Activated CD8-positive, alpha-beta memory T cell treated with anti-CD3 and anti-CD28 coated beads for 1 hour (primary cell): ENCODE measurements at regions not wholly inside any gene's neighbourhood (a gene's known extent, or its start where the extent isn't known, plus 50 kb on each side); places are given as distances from the start of the nearest gene placed in this dataset.

Source experiments
- DNase-seq, 2 donors: peaks; one replicate each; pipeline ENCODE4 v3.0.0-alpha.2; 2020; ENCODE audit warnings: low read depth in 1 of 2; ENCODE audit errors: extremely low read depth in 1 of 2

DNA sequence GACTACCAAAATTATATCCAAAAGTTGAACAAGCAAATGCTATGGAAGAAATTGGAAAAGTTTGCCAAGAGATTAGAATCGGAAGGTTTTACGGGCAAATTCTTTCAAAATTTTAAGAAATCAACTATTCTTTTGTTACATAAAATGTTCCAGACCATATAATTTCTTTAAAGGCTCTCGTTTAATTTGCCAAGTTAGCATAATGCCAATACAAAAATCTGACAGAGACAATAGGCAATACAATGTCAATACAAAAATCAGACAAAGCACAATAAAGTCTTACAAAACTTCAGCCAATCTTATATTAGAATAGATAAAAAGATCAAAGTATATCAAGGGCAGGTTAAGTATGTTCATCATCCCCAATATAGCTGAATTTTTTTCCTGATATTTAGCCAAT, 224.2 kb downstream of the BCL11A start:
- DNase-seq: no peak

- no peak for DNase-seq
Observed at GRCh38 chr2:60324536-60324935, 228.9 kb downstream of the BCL11A start.

GRCh38 chr2:60321816-60322215, 231.6 kb downstream of the BCL11A start:
- no peak for DNase-seq

DNA sequence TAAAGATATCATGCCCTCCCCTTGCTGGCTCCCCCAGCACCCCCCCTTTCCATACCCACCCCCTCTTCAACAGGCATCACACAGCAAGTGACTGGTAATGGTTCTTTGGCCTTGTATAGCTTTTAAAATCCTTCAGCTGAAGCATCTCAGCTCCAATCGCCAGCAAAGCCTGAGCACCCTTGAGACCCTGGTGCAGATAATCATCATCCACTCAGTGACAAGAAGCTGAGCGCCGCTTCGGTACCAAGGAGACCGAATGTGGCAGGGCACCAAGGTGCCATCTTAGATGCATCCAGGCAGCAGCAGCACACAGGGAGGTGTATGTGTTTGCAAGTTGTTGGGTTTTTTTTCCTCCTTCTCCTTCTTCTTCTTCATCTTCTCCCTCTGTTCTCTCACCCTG, 232.7 kb downstream of the BCL11A start:
- no peak for DNase-seq

- DNase-seq: no peak
Observed at GRCh38 chr2:60319031-60319547, 234.4 kb downstream of the BCL11A start.

DNA sequence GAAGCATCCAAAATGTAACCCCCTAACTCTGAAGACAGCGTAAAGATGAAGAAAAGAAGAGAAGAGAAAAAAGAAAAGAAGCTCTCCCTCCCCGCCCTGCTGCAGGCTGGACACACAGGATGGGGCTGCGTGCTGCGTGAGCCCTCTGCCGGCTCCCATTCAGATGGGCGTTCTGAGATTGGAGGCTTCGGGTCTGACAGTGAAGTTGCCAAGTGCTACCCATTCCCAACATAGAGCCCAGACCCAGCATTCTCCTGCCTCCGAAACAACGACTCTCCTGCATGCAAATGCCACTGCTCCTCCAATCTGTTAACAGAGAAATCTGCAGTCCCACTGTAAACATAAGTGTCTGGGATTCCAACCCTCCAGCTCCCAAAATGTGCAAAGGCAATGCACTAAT, 234.9 kb downstream of the BCL11A start:
- DNase-seq: no peak

DNA sequence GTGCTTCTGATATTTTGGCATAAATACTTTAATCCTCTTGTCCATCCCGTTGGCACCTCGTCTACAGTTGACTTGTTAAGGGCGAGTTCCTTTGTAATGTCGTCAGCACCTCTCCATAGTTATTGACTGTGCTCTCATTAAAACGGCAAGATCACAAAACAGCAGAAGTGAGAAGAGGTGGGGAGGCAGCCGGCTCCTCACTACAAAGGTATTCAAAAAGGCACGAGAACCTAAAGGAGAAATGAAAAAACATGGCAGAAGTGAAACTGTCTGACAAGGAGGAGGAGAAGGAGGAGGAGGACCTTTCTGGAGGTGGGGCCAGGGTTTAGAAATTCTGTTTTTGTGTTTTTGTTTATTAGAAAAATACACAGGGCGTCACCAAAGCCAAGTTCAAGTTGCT, 235.6 kb downstream of the BCL11A start:
- no peak for DNase-seq

DNA sequence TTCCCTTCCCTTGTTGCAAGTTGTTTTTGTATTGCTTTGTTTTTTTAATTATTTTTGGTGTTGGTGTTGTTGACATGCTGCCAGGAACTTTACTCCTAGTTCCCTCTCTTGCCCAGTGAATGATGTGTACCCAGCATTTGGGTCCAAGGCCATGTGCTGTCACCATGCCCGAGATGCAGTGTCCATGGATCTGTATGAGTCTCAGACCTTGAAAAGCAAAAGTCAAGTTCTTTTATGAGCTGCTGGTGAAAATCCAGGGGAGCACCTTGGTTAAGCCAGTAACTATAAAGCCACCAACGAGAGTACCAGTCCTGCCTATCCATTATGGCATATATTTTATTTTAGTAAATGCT, 236.4 kb downstream of the BCL11A start:
- DNase-seq: no peak

- DNase-seq: no peak
Observed at GRCh38 chr2:60316381-60317033, 236.9 kb downstream of the BCL11A start.

DNA sequence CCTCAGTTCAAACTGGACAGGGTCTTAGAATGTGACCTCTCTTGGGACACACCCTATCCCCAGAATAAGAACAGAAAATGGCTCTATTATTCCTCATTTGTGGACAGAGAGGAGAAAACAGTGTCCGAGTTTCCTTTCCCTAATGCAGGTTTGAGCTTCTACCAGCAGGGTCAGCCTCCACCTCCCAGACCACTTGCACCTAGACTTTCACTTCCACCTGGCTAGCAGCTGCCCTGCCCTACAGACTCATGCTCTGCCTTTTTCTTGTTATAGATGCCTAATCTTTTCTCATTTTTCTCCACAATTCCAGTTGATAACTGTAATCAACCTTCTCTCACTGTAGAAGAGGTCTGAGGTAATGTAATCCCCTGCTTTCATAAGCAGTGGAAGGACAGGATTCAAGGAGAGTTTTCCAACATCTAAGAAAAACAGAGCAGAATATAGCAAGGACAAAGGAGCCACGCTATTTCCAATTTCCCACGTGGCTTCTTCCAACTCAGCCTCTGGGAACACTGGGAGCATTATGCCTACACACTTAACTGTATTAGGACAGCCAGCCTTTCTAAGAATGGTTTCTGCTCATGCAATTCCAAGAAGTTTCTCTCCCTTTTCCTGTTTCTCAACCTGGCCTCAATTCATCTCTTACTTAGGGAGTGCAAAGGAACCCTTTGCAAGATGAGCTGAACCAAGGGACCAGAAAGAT, 239.8 kb downstream of the BCL11A start:
- no peak for DNase-seq

- no peak for DNase-seq
Observed at GRCh38 chr2:60312618-60313017, 240.8 kb downstream of the BCL11A start.

DNA sequence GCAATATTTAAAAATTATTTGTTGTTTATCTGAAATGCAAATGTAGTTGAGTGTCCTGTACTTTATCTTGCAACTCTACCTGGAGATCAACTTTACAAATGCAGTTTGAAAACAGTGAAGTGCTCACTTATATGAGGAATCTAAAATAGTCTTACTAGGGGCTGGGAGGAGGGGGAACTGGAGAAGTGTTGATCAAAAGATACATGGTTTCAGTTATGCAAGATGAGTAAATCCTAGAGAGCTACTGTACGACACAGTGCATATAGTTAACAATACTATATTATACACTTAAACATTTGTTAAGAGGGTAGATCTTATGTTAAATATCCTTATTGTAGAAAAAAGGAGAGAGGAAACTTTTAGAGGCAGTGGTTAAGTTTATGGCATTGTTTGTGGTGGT, 241.9 kb downstream of the BCL11A start:
- no peak for DNase-seq

- DNase-seq: no peak
Observed at GRCh38 chr2:60309941-60310660, 243.4 kb downstream of the BCL11A start.

GRCh38 chr2:60309336-60309735, 244.1 kb downstream of the BCL11A start:
- no peak for DNase-seq

DNA sequence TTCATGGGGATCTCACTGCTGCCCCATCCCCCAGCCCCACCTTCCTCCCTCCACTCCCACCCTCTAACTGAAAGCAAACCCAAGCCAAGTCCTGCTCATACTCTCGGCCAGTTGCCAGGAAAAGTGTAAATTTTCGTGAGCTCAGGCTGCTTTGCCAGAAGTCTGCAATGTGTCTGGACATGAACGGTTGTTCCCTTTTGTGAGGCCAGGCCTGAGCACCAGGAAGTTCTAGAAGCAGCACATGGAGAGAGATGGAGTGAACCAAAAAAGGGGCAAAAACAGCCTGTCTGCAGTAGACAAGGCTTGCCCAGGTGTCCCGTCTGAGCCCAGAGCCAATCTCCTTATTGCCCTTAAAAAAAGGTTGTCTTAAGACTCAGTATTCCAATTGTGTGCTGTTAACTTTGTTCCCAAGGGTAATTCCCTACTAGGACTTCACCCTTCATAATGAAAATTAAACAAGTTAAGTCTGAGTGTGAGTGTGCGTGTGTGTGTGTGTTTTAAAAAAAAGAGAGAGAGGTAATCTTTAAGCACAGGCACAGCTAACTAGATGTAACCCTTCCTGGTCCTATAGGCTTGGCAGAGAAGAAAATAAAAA, 247.1 kb downstream of the BCL11A start:
- no peak for DNase-seq

- no peak for DNase-seq
Observed at GRCh38 chr2:60303680-60304079, 249.8 kb downstream of the BCL11A start.

GRCh38 chr2:60302377-60303126, 250.9 kb downstream of the BCL11A start:
- no peak for DNase-seq

GRCh38 chr2:60301726-60302125, 251.7 kb downstream of the BCL11A start:
- DNase-seq: no peak

- no peak for DNase-seq
Observed at GRCh38 chr2:60299179-60299578, 254.3 kb downstream of the BCL11A start.

- no peak for DNase-seq
Observed at GRCh38 chr2:60298006-60298696, 255.3 kb downstream of the BCL11A start.
